Glomerular endothelial cell (primary cell): ENCODE measurements at regions not wholly inside any gene's neighbourhood (a gene's known extent, or its start where the extent isn't known, plus 50 kb on each side); places are given as distances from the start of the nearest gene placed in this dataset.
A peak's percentile ranks its signal among the peaks of the same experiment; 100 is the strongest.

Experiments used
- DNase-seq: peaks from one replicate; pipeline ENCODE4 v3.0.0-alpha.2; 2011; ENCODE audit warnings: low read depth, low spot score; ENCODE audit errors: extremely low read depth

GRCh38 chr20:34163307-34163706, 51.3 kb upstream of the EIF2S2 start:
- no peak for DNase-seq

- DNase-seq, result no peak
These were observed 52.4 kb upstream of the EIF2S2 start for GRCh38 chr20:34164381-34164984.

GRCh38 chr20:34165018-34165619, 53.1 kb upstream of the EIF2S2 start:
- DNase-seq, result no peak

- no peak for DNase-seq
These were observed 59.6 kb upstream of the EIF2S2 start for GRCh38 chr20:34171640-34172039.

- no peak for DNase-seq
These were observed 60.9 kb upstream of the EIF2S2 start for GRCh38 chr20:34172926-34173325.

GRCh38 chr20:34175079-34175478, 63.0 kb upstream of the EIF2S2 start:
- no peak for DNase-seq

- DNase-seq, result no peak
These were observed 63.8 kb upstream of the EIF2S2 start for GRCh38 chr20:34175879-34176278.

- no peak for DNase-seq
These were observed 64.2 kb upstream of the ASIP start for GRCh38 chr20:34177052-34177451.

- DNase-seq, result no peak
These were observed 61.4 kb upstream of the ASIP start for GRCh38 chr20:34179637-34180360.

- no peak for DNase-seq
These were observed 60.6 kb upstream of the ASIP start for GRCh38 chr20:34180460-34181120.

GRCh38 chr20:34181484-34181883, 59.7 kb upstream of the ASIP start:
- no peak for DNase-seq

GRCh38 chr20:34185766-34186620, 55.2 kb upstream of the ASIP start:
- no peak for DNase-seq

GRCh38 chr20:34189572-34190163, 51.6 kb upstream of the ASIP start:
- DNase-seq, result no peak

- no peak for DNase-seq
These were observed 51.0 kb upstream of the ASIP start for GRCh38 chr20:34190262-34190661.

- peak; percentile 34 for DNase-seq
These were observed 50.5 kb upstream of the ASIP start for GRCh38 chr20:34190679-34191090.
